Spleen (tissue), 7 donors: ENCODE measurements at regions not wholly inside any gene's neighbourhood (a gene's known extent, or its start where the extent isn't known, plus 50 kb on each side); places are given as distances from the start of the nearest gene placed in this dataset.

Experiments used
- CTCF ChIP-seq, 11 experiments: fragments of 200-600 bp in 7 of 11; fragments of 450-650 bp in 4 of 11; sonication (generic) in 4 of 11; IDR thresholded peaks in 8 of 11; conservative IDR thresholded peaks in 3 of 11; 1 replicate in 7 of 11; 2 replicates in 4 of 11; pipeline versions ENCODE4 v1.4.0 to v1.8.0; 2016 to 2021; ENCODE audit warnings: antibody characterized with exemption in 11 of 11, inconsistent platforms in 4 of 11, mild to moderate bottlenecking in 1 of 11
- POLR2A ChIP-seq, 3 donors: fragments of 450-650 bp; IDR thresholded peaks; one replicate each; pipeline ENCODE4 v1.5.1; 2017; ENCODE audit warnings: antibody characterized with exemption in 3 of 3, mild to moderate bottlenecking in 1 of 3
- donor health status: DM: no; HTN: no; CAD: no; lungs with moderate emphysema.
- donor health status: DM: no; HTN: no; CAD: no.
- donor health status: DM: no; HTN: no; CAD: no.

- no peak for TF ChIP-seq CTCF (IDR thresholded peaks at IDR 0.05 in 8 of 11, conservative IDR thresholded peaks at IDR 0.05 in 3 of 11)
- TF ChIP-seq POLR2A (IDR thresholded peaks at IDR 0.05) = no peak
These were observed 464.9 kb downstream of the ANKRD7 start for GRCh38 chr7:118689403-118689802.
